Parathyroid adenoma (tissue), 2 donors: ENCODE measurements at regions not wholly inside any gene's neighbourhood (a gene's known extent, or its start where the extent isn't known, plus 50 kb on each side); places are given as distances from the start of the nearest gene placed in this dataset.

ENCODE experiments used
- H2AFZ ChIP-seq: fragments of 300-600 bp; sonication (generic); one replicate; pipeline ENCODE4 v1.7.0; 2017; ENCODE audit warnings: antibody characterized with exemption, mild to moderate bottlenecking
- H3K27ac ChIP-seq: fragments of 300-600 bp; sonication (generic); one replicate; pipeline ENCODE4 v1.7.0; 2017
- H3K27me3 ChIP-seq: fragments of 300-600 bp; sonication (generic); one replicate; pipeline ENCODE4 v1.7.0; 2017; ENCODE audit warnings: low read length; ENCODE audit not compliant: control insufficient read depth, insufficient read depth
- H3K36me3 ChIP-seq: fragments of 300-600 bp; sonication (generic); one replicate; pipeline ENCODE4 v1.7.0; 2017; ENCODE audit warnings: low read length; ENCODE audit not compliant: control insufficient read depth, insufficient read depth
- H3K4me1 ChIP-seq: fragments of 300-600 bp; sonication (generic); one replicate; pipeline ENCODE4 v1.7.0; 2017; ENCODE audit warnings: control low read depth
- H3K4me2 ChIP-seq: fragments of 300-600 bp; sonication (generic); one replicate; pipeline ENCODE4 v1.7.0; 2017; ENCODE audit warnings: low read length
- H3K4me3 ChIP-seq: fragments of 300-600 bp; sonication (generic); one replicate; pipeline ENCODE4 v1.7.0; 2017; ENCODE audit warnings: low read depth, low read length
- H3K79me2 ChIP-seq: fragments of 300-600 bp; sonication (generic); one replicate; pipeline ENCODE4 v1.7.0; 2017; ENCODE audit warnings: control low read depth
- H3K9ac ChIP-seq: fragments of 300-600 bp; sonication (generic); one replicate; pipeline ENCODE4 v1.7.0; 2017; ENCODE audit warnings: mild to moderate bottlenecking
- H3K9me3 ChIP-seq: fragments of 300-600 bp; sonication (generic); one replicate; pipeline ENCODE4 v1.7.0; 2017; ENCODE audit warnings: low read length; ENCODE audit not compliant: control insufficient read depth
- TF ChIP-seq, protein P1 (sequence below): fragments of 300-600 bp; sonication (generic); IDR thresholded peaks from one replicate; pipeline ENCODE4 v1.7.0; 2017; ENCODE audit warnings: antibody characterized with exemption, mild to moderate bottlenecking
- donor health status: primary hyperparathyroidism.

DNA sequence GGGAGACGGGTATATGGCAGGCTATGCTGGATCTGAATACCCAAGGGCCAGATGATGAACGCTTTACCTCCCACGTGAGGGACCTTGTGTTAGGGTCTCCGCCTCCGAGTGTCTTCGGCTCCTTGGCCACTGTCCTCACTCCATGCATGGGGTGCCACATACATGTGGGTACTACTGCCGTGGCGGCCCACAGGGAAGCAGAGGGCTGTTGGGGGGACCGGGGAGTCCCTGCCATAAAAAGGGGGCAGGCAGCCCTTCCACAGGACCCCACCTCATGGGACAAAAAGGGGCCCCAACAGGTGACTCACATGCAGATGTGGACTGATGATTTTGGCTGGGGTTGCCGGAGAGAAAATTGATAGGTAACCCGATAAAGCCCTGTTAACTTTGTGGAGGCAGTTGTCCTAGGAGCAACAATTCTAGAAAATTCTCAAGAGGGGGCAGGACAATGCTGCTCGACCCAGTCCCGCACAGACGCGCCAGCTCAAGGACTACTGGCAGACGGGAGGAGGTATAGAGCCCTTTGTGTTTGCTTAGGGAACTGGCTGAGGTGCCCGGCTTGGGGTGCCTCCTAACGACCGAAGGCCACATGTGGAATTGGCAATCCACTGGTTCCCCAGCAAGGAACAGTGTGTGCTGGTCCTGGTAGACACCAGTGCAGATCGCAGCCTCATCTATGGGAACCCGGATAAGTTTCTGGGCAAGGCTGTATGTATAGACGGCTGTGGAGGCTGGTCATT lies 695.7 kb upstream of the AGA start:
- Histone ChIP-seq H3K27ac (no peak overlapping the region), H3K36me3 (no peaks in the 10 kb centered on the region), H3K4me2 (no peak overlapping the region), H2AFZ (no peak overlapping the region), H3K4me1 (no peaks in the 10 kb centered on the region), H3K4me3 (no peak overlapping the region), H3K79me2 (no peaks in the 10 kb centered on the region), H3K27me3 (no peaks in the 10 kb centered on the region), H3K9me3 (no peaks in the 10 kb centered on the region), H3K9ac (no peak overlapping the region)
- TF ChIP-seq, protein P1, sequence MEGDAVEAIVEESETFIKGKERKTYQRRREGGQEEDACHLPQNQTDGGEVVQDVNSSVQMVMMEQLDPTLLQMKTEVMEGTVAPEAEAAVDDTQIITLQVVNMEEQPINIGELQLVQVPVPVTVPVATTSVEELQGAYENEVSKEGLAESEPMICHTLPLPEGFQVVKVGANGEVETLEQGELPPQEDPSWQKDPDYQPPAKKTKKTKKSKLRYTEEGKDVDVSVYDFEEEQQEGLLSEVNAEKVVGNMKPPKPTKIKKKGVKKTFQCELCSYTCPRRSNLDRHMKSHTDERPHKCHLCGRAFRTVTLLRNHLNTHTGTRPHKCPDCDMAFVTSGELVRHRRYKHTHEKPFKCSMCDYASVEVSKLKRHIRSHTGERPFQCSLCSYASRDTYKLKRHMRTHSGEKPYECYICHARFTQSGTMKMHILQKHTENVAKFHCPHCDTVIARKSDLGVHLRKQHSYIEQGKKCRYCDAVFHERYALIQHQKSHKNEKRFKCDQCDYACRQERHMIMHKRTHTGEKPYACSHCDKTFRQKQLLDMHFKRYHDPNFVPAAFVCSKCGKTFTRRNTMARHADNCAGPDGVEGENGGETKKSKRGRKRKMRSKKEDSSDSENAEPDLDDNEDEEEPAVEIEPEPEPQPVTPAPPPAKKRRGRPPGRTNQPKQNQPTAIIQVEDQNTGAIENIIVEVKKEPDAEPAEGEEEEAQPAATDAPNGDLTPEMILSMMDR: no peak

DNA sequence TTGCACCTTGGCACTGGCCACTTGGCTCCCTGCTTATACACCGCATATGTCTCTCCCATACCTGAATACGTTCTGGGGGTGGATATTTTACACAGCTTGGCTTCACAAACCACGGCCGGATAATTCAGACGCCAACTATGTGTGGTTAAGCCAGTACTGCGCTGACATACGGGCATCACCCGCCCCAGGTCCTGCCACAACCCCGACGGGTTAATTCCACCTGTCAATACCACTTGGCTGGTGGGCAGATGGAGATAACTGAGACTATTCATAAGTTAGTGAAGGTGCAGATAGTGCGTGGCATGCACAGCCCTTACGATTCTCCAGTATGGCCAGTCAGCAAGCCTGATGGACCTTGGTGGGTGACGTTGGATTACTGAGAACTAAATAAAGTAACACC lies 696.3 kb upstream of the AGA start:
- Histone ChIP-seq H3K9ac (no peak overlapping the region), H3K4me2 (no peak overlapping the region), H3K27ac (no peak overlapping the region), H2AFZ (no peak overlapping the region), H3K27me3 (no peaks in the 10 kb centered on the region), H3K9me3 (no peaks in the 10 kb centered on the region), H3K4me3 (no peak overlapping the region), H3K79me2 (no peaks in the 10 kb centered on the region), H3K36me3 (no peaks in the 10 kb centered on the region), H3K4me1 (no peaks in the 10 kb centered on the region)
- TF ChIP-seq, protein P1: no peak

DNA sequence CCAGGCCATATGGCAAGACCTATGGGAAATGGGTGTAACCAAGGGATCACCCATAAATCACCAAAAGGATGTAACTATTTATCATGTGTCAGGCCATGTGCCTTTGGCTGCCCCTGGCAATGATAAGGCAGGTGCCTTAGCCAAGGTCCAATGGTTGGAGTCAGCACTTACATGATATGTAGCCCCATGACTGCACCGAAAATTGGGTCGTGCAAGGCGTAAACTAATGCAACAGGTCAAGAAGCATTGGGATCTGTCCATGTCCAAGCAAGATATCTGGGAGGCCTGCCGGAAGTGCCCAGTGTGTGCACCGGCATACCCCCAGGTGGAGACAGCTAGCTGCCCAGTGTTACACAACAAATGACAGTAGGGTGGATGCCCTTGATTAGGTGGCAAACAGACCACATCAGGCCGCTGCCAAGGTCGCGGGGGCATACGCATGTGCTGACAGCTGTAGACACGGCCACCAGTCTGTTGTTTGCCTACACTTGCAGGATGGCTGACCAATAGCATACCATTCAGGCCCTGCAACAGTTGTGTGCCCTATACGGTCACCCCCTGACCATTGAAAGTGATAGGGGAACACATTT lies 698.2 kb upstream of the AGA start:
- Histone ChIP-seq H3K4me3 (no peak overlapping the region), H3K79me2 (no peaks in the 10 kb centered on the region), H2AFZ (no peak overlapping the region), H3K4me2 (no peak overlapping the region), H3K36me3 (no peaks in the 10 kb centered on the region), H3K9ac (no peak overlapping the region), H3K27ac (no peak overlapping the region), H3K4me1 (no peaks in the 10 kb centered on the region), H3K27me3 (no peaks in the 10 kb centered on the region), H3K9me3 (no peaks in the 10 kb centered on the region)
- TF ChIP-seq, protein P1: no peak

DNA sequence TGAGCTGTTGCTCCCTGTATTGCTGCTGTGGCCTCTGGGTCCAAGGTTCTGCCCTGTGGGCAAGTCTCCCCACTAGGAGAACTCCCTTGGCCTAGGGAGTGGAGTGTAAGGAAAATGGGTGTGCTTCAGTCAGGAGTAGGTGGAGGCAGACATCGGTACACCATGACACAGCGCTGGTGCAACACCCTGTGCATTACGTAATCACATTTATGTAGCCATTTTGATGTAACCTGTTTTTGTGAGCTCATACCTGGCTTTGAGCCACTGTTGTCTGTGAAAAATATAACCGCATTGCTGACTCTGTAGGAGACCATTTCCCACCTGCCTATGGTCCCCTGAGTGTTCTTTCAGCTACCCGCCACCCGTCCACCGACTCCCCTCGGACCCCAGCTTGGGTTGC lies 700.5 kb upstream of the AGA start:
- no peak overlapping the region for H3K9ac ChIP-seq
- no peaks in the 10 kb centered on the region for H3K36me3 ChIP-seq
- H3K4me1 ChIP-seq: no peaks in the 10 kb centered on the region
- no peak overlapping the region for H2AFZ ChIP-seq
- H3K4me2 ChIP-seq: no peak overlapping the region
- TF ChIP-seq, protein P1: no peak
- no peak overlapping the region for H3K27ac ChIP-seq
- no peak overlapping the region for H3K4me3 ChIP-seq
- H3K79me2 ChIP-seq: no peaks in the 10 kb centered on the region
- no peaks in the 10 kb centered on the region for H3K27me3 ChIP-seq
- H3K9me3 ChIP-seq: peaks cover 2% of the 10 kb centered on the region

DNA sequence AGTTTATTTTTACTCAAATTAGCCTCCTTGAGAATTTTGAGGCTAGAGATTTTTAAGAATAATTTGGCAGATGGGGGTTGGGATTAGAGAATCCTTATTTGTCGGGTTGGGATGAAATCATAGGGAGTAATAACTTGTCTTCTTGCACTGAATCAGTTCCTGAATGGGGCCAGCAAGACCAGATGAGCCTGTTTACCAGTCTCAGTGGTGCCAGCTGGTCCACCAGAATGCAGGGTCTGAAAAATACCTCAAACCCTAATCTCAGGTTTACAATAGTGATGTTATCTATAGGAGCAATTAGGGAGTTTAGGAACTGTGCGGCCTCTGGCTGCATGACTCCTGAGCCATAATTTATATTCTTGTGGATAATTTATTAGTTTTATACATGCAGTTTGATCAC lies 705.9 kb upstream of the AGA start:
- TF ChIP-seq, protein P1: no peak
- Histone ChIP-seq H3K36me3 (no peaks in the 10 kb centered on the region), H3K4me2 (no peak overlapping the region), H3K4me3 (no peak overlapping the region), H3K9ac (no peak overlapping the region), H2AFZ (no peak overlapping the region), H3K9me3 (peaks cover 4% of the 10 kb centered on the region), H3K4me1 (no peaks in the 10 kb centered on the region), H3K79me2 (no peaks in the 10 kb centered on the region), H3K27ac (no peak overlapping the region), H3K27me3 (no peaks in the 10 kb centered on the region)
